ENCODE measurements at regions not wholly inside any gene's neighbourhood (a gene's known extent, or its start where the extent isn't known, plus 50 kb on each side); places are given as distances from the start of the nearest gene placed in this dataset.

GRCh38 chr16:76023835-76024234 lies 253.4 kb upstream of the CNTNAP4 start:
- no peak for FAIRE-seq
- Histone ChIP-seq H3K27me3 (ENCODE audit: insufficient read depth, low read length) (no peaks in the 10 kb centered on the region), H3K9ac (ENCODE audit: low read length) (no peak overlapping the region), H4K20me1 (ENCODE audit: insufficient read depth, low read length) (no peaks in the 10 kb centered on the region), H3K4me2 (ENCODE audit: low read length) (no peak overlapping the region), H3K4me1 (ENCODE audit: insufficient read depth, low read length) (no peaks in the 10 kb centered on the region), H3K27ac (ENCODE audit: low read depth, low read length) (no peak overlapping the region), H3K36me3 (ENCODE audit: insufficient read depth, low read length) (no peaks in the 10 kb centered on the region), H3K4me3 (ENCODE audit: insufficient read depth, low read depth, low read length) (no peak overlapping the region), H3K9me3 (ENCODE audit: insufficient read depth, low read depth, low read length) (peaks cover 3% of the 10 kb centered on the region), H2AFZ (ENCODE audit: low read depth, low read length) (no peak overlapping the region), H3K79me2 (ENCODE audit: insufficient read depth, low read length) (no peaks in the 10 kb centered on the region)
- Mint-ChIP-seq H3K36me3 (ENCODE audit: low read depth, unreplicated experiment) (no peaks in the 10 kb centered on the region), H3K4me1 (ENCODE audit: low read depth, unreplicated experiment) (no peaks in the 10 kb centered on the region), H3K27me3 (ENCODE audit: low read depth, unreplicated experiment) (no peaks in the 10 kb centered on the region), H3K27ac (ENCODE audit: unreplicated experiment) (no peak overlapping the region), H3K9me3 (ENCODE audit: unreplicated experiment) (no peaks in the 10 kb centered on the region), H3K4me3 (ENCODE audit: unreplicated experiment) (no peak overlapping the region)
- DNase-seq (ENCODE audit: low read depth), result no peak
- TF ChIP-seq CTCF (IDR thresholded peaks at IDR 0.05; ENCODE audit: insufficient read depth, low read depth, low read length) (no peak), EZH2 (IDR thresholded peaks at IDR 0.05; ENCODE audit: insufficient read depth, low read length) (no peak)

GRCh38 chr16:76035689-76036088 lies 241.5 kb upstream of the CNTNAP4 start:
- H3K27me3 Mint-ChIP-seq (ENCODE audit: low read depth, unreplicated experiment), result no peaks in the 10 kb centered on the region
- no peaks in the 10 kb centered on the region for H3K4me1 Mint-ChIP-seq (ENCODE audit: low read depth, unreplicated experiment)
- H3K4me3 ChIP-seq (ENCODE audit: insufficient read depth, low read depth, low read length), result no peak overlapping the region
- no peak for FAIRE-seq
- H3K36me3 ChIP-seq (ENCODE audit: insufficient read depth, low read length), result no peaks in the 10 kb centered on the region
- no peak overlapping the region for H3K27ac ChIP-seq (ENCODE audit: low read depth, low read length)
- no peaks in the 10 kb centered on the region for H3K36me3 Mint-ChIP-seq (ENCODE audit: low read depth, unreplicated experiment)
- TF ChIP-seq EZH2 (IDR thresholded peaks at IDR 0.05; ENCODE audit: insufficient read depth, low read length), result no peak
- no peak for TF ChIP-seq CTCF (IDR thresholded peaks at IDR 0.05; ENCODE audit: insufficient read depth, low read depth, low read length)
- H3K4me1 ChIP-seq (ENCODE audit: insufficient read depth, low read length), result no peaks in the 10 kb centered on the region
- peaks cover 3% of the 10 kb centered on the region for H3K9me3 ChIP-seq (ENCODE audit: insufficient read depth, low read depth, low read length)
- H3K4me3 Mint-ChIP-seq (ENCODE audit: unreplicated experiment), result no peak overlapping the region
- no peak overlapping the region for H3K9ac ChIP-seq (ENCODE audit: low read length)
- DNase-seq (ENCODE audit: low read depth), result no peak
- peaks cover 4% of the 10 kb centered on the region for H3K9me3 Mint-ChIP-seq (ENCODE audit: unreplicated experiment)
- H3K27ac Mint-ChIP-seq (ENCODE audit: unreplicated experiment), result no peak overlapping the region
- no peaks in the 10 kb centered on the region for H4K20me1 ChIP-seq (ENCODE audit: insufficient read depth, low read length)
- no peaks in the 10 kb centered on the region for H3K79me2 ChIP-seq (ENCODE audit: insufficient read depth, low read length)
- no peak overlapping the region for H2AFZ ChIP-seq (ENCODE audit: low read depth, low read length)
- H3K27me3 ChIP-seq (ENCODE audit: insufficient read depth, low read length), result no peaks in the 10 kb centered on the region
- no peak overlapping the region for H3K4me2 ChIP-seq (ENCODE audit: low read length)

- Histone ChIP-seq H2AFZ (ENCODE audit: low read depth, low read length) (no peak overlapping the region), H3K9me3 (ENCODE audit: insufficient read depth, low read depth, low read length) (no peaks in the 10 kb centered on the region), H4K20me1 (ENCODE audit: insufficient read depth, low read length) (no peaks in the 10 kb centered on the region), H3K4me1 (ENCODE audit: insufficient read depth, low read length) (no peaks in the 10 kb centered on the region), H3K9ac (ENCODE audit: low read length) (no peak overlapping the region), H3K27me3 (ENCODE audit: insufficient read depth, low read length) (no peaks in the 10 kb centered on the region), H3K36me3 (ENCODE audit: insufficient read depth, low read length) (no peaks in the 10 kb centered on the region), H3K27ac (ENCODE audit: low read depth, low read length) (no peak overlapping the region), H3K79me2 (ENCODE audit: insufficient read depth, low read length) (no peaks in the 10 kb centered on the region), H3K4me2 (ENCODE audit: low read length) (no peak overlapping the region), H3K4me3 (ENCODE audit: insufficient read depth, low read depth, low read length) (no peak overlapping the region)
- Mint-ChIP-seq H3K4me3 (ENCODE audit: unreplicated experiment) (no peak overlapping the region), H3K27me3 (ENCODE audit: low read depth, unreplicated experiment) (no peaks in the 10 kb centered on the region), H3K36me3 (ENCODE audit: low read depth, unreplicated experiment) (no peaks in the 10 kb centered on the region), H3K4me1 (ENCODE audit: low read depth, unreplicated experiment) (no peaks in the 10 kb centered on the region), H3K9me3 (ENCODE audit: unreplicated experiment) (peaks cover 7% of the 10 kb centered on the region), H3K27ac (ENCODE audit: unreplicated experiment) (no peak overlapping the region)
- FAIRE-seq (no peak), DNase-seq (ENCODE audit: low read depth) (no peak)
- TF ChIP-seq EZH2 (IDR thresholded peaks at IDR 0.05; ENCODE audit: insufficient read depth, low read length), result no peak
- TF ChIP-seq CTCF (IDR thresholded peaks at IDR 0.05; ENCODE audit: insufficient read depth, low read depth, low read length), result no peak
Observed at GRCh38 chr16:76038097-76038496, 239.1 kb upstream of the CNTNAP4 start.

All from astrocyte (in vitro differentiated cells and primary cell).